H1 (cell line): ENCODE measurements at regions not wholly inside any gene's neighbourhood (a gene's known extent, or its start where the extent isn't known, plus 50 kb on each side); places are given as distances from the start of the nearest gene placed in this dataset.

ENCODE experiments used
- CTCF ChIA-PET: fragments of 300-600 bp; sonication (Branson Sonifier 250); formaldehyde crosslinking; loops from one replicate; lab custom pipeline; 2021; ENCODE audit not compliant: partially characterized antibody; lab: Charles Lee
- POLR2A ChIA-PET: fragments of 300-600 bp; sonication (Branson Sonifier 250); formaldehyde crosslinking; loops from one replicate; lab custom pipeline; 2021; ENCODE audit warnings: inconsistent platforms; ENCODE audit not compliant: partially characterized antibody; lab: Charles Lee
- DNase-seq, 2 experiments: peaks; one replicate each; pipeline versions ENCODE4 v3.0.0 to v3.0.0-alpha.2; 2010 to 2022; ENCODE audit warnings: low spot score in 2 of 2, low read depth in 1 of 2, mixed read lengths in 1 of 2
- FAIRE-seq: peaks from 2 replicates; lab custom pipeline; 2011; peaks lifted over from hg19 to GRCh38; lab: Jason Lieb, UNC
- H2AFZ ChIP-seq: 2 replicates; pipeline ENCODE4 v1.8.1; 2012; ENCODE audit warnings: low read length, inconsistent platforms
- H2AK5ac ChIP-seq: 2 replicates; pipeline ENCODE4 v1.6.1; 2013; ENCODE audit warnings: low read depth, low read length
- H2BK120ac ChIP-seq: replicated peaks from 2 replicates; pipeline ENCODE3; 2013; ENCODE audit warnings: low read depth, low read length, inconsistent platforms
- H2BK12ac ChIP-seq: 2 replicates; pipeline ENCODE4 v1.6.1; 2013; ENCODE audit warnings: low read depth, low read length
- H2BK15ac ChIP-seq: 2 replicates; pipeline ENCODE4 v1.6.1; 2013; ENCODE audit warnings: low read length
- H2BK20ac ChIP-seq: 2 replicates; pipeline ENCODE4 v1.6.1; 2013; ENCODE audit warnings: low read length
- H2BK5ac ChIP-seq: 2 replicates; pipeline ENCODE4 v1.6.1; 2013; ENCODE audit warnings: low read depth, low read length
- H3K14ac ChIP-seq: 2 replicates; pipeline ENCODE4 v1.6.1; 2013; ENCODE audit warnings: inconsistent platforms; ENCODE audit not compliant: insufficient read length
- H3K18ac ChIP-seq: 2 replicates; pipeline ENCODE4 v1.6.1; 2013; ENCODE audit warnings: low read length; ENCODE audit errors: extremely low read depth
- H3K23ac ChIP-seq: 2 replicates; pipeline ENCODE4 v1.6.1; 2013; ENCODE audit warnings: inconsistent platforms; ENCODE audit not compliant: insufficient read length
- H3K23me2 ChIP-seq: 2 replicates; pipeline ENCODE4 v1.6.1; 2013; ENCODE audit warnings: low read depth, low read length
- H3K27ac ChIP-seq: 2 replicates; pipeline ENCODE4 v1.6.1; 2011; ENCODE audit warnings: low read depth, low read length, inconsistent platforms
- H3K27me3 ChIP-seq, 4 experiments: replicated peaks in 1 of 4; 1 replicate in 1 of 4; 2 replicates in 3 of 4; pipeline versions ENCODE4 v1.6.1 to v1.8.1; 2011 to 2013; ENCODE audit warnings: low read length in 3 of 4, mild to moderate bottlenecking in 3 of 4, inconsistent platforms in 2 of 4, mixed read lengths in 2 of 4, moderate library complexity in 1 of 4; ENCODE audit not compliant: control insufficient read depth in 3 of 4, insufficient read depth in 3 of 4; ENCODE audit errors: extremely low read depth in 1 of 4
- H3K36me3 ChIP-seq, 4 experiments: 2 replicates each; pipeline versions ENCODE4 v1.6.1 to v1.8.1; 2011 to 2013; ENCODE audit warnings: mild to moderate bottlenecking in 4 of 4, low read length in 3 of 4, moderate library complexity in 2 of 4, control low read depth in 1 of 4, inconsistent platforms in 1 of 4; ENCODE audit not compliant: insufficient read depth in 4 of 4, control insufficient read depth in 2 of 4
- H3K4ac ChIP-seq: replicated peaks from 2 replicates; pipeline ENCODE3; 2013; ENCODE audit warnings: low read length, low read depth, mixed read lengths, inconsistent platforms; ENCODE audit not compliant: insufficient read length
- H3K4me1 ChIP-seq, 4 experiments: replicated peaks in 1 of 4; 1 replicate in 1 of 4; 2 replicates in 3 of 4; pipeline versions ENCODE4 v1.6.1 to v1.8.1; 2011 to 2013; ENCODE audit warnings: low read length in 3 of 4, inconsistent platforms in 2 of 4, mixed read lengths in 1 of 4; ENCODE audit not compliant: insufficient read depth in 4 of 4, control insufficient read depth in 3 of 4
- H3K4me2 ChIP-seq, 2 experiments: 2 replicates each; pipeline versions ENCODE4 v1.6.1 to v1.8.1; 2011 to 2013; ENCODE audit warnings: low read depth in 2 of 2, low read length in 2 of 2, control low read depth in 1 of 2, inconsistent platforms in 1 of 2, mild to moderate bottlenecking in 1 of 2; ENCODE audit not compliant: insufficient read depth in 1 of 2
- H3K4me3 ChIP-seq, 4 experiments: fragments of 200-600, 300-600 bp in 1 of 4; sonication (generic), shearing (Covaris generic), sonication (Bioruptor Twin) in 1 of 4; 2 replicates each; pipeline versions ENCODE4 v1.5.1 to v1.8.1; 2011 to 2016; ENCODE audit warnings: low read length in 4 of 4, low read depth in 3 of 4, control low read depth in 2 of 4, inconsistent platforms in 2 of 4, mild to moderate bottlenecking in 2 of 4, mixed read lengths in 1 of 4, moderate library complexity in 1 of 4; ENCODE audit not compliant: insufficient read depth in 2 of 4; ENCODE audit errors: extremely low read depth in 1 of 4
- H3K56ac ChIP-seq: replicated peaks from 2 replicates; pipeline ENCODE3; 2013; ENCODE audit warnings: low read depth, mild to moderate bottlenecking, mixed read lengths, low read length, inconsistent platforms; ENCODE audit not compliant: insufficient read length
- H3K79me1 ChIP-seq: 2 replicates; pipeline ENCODE4 v1.6.1; 2013; ENCODE audit warnings: low read depth, low read length, control low read depth
- H3K79me2 ChIP-seq, 2 experiments: 2 replicates each; pipeline versions ENCODE4 v1.6.1 to v1.8.1; 2012 to 2013; ENCODE audit warnings: low read length in 2 of 2, mild to moderate bottlenecking in 2 of 2, inconsistent platforms in 1 of 2; ENCODE audit not compliant: insufficient read depth in 2 of 2, control insufficient read depth in 1 of 2
- H3K9ac ChIP-seq, 4 experiments: replicated peaks in 1 of 4; 1 replicate in 1 of 4; 2 replicates in 3 of 4; pipeline versions ENCODE4 v1.6.1 to v1.8.1; 2011 to 2013; ENCODE audit warnings: low read depth in 3 of 4, low read length in 3 of 4, control low read depth in 2 of 4, mild to moderate bottlenecking in 2 of 4, moderate library complexity in 2 of 4, inconsistent platforms in 1 of 4; ENCODE audit errors: extremely low read depth in 1 of 4
- H3K9me3 ChIP-seq, 2 experiments: 2 replicates each; pipeline versions ENCODE4 v1.6.1 to v1.8.1; 2012 to 2013; ENCODE audit warnings: mild to moderate bottlenecking in 2 of 2, moderate library complexity in 2 of 2, control low read depth in 1 of 2, inconsistent platforms in 1 of 2, low read depth in 1 of 2, low read length in 1 of 2, mixed read lengths in 1 of 2; ENCODE audit not compliant: insufficient read depth in 2 of 2
- H4K20me1 ChIP-seq, 2 experiments: replicated peaks in 1 of 2; 2 replicates each; pipeline versions ENCODE3 to v1.8.1; 2011 to 2013; ENCODE audit warnings: inconsistent platforms in 2 of 2, low read length in 2 of 2, mild to moderate bottlenecking in 1 of 2; ENCODE audit not compliant: insufficient read depth in 2 of 2, control insufficient read depth in 1 of 2
- H4K5ac ChIP-seq: 2 replicates; pipeline ENCODE4 v1.6.1; 2013; ENCODE audit warnings: low read length, low read depth, mixed read lengths, inconsistent platforms; ENCODE audit not compliant: insufficient read length
- H4K8ac ChIP-seq: 2 replicates; pipeline ENCODE4 v1.8.0; 2013; ENCODE audit warnings: mild to moderate bottlenecking, moderate library complexity, low read length, inconsistent platforms; ENCODE audit not compliant: insufficient read depth; ENCODE audit errors: extremely low read depth
- H4K91ac ChIP-seq: replicated peaks from 2 replicates; pipeline ENCODE3; 2013; ENCODE audit warnings: low read length, mixed read lengths, inconsistent platforms; ENCODE audit not compliant: insufficient read length
- BCL11A ChIP-seq, 2 experiments: IDR thresholded peaks; one replicate each; pipeline ENCODE4 v1.6.1; 2011; ENCODE audit warnings: low read depth in 2 of 2, low read length in 2 of 2, mild to moderate bottlenecking in 2 of 2
- BRCA1 ChIP-seq: IDR thresholded peaks from 2 replicates; pipeline ENCODE4 v1.6.1; 2012; ENCODE audit warnings: low read depth, low read length, improper control_type of control experiment
- CTBP2 ChIP-seq: IDR thresholded peaks from 2 replicates; pipeline ENCODE4 v1.7.0; 2011; ENCODE audit warnings: borderline replicate concordance, mild to moderate bottlenecking, moderate library complexity, mixed read lengths, low read length; ENCODE audit not compliant: insufficient read depth, insufficient read length
- EGR1 ChIP-seq: IDR thresholded peaks from 2 replicates; pipeline ENCODE4 v1.6.1; 2011; ENCODE audit warnings: low read depth, low read length, borderline replicate concordance
- EP300 ChIP-seq, 2 experiments: IDR thresholded peaks; 1 replicate in 1 of 2; 2 replicates in 1 of 2; pipeline ENCODE4 v1.6.1; 2011 to 2012; ENCODE audit warnings: low read depth in 2 of 2, low read length in 2 of 2, mild to moderate bottlenecking in 2 of 2, borderline replicate concordance in 1 of 2, inconsistent platforms in 1 of 2, moderate library complexity in 1 of 2
- GABPA ChIP-seq: IDR thresholded peaks from 2 replicates; pipeline ENCODE4 v1.6.1; 2011; ENCODE audit warnings: mild to moderate bottlenecking, low read length, moderate library complexity, borderline replicate concordance; ENCODE audit not compliant: insufficient read depth
- KDM1A ChIP-seq: fragments of 200-600, 300-600 bp; sonication (generic); IDR thresholded peaks from 2 replicates; pipeline ENCODE4 v1.7.1; 2016; ENCODE audit warnings: mild to moderate bottlenecking, low read length, borderline replicate concordance
- POLR2A ChIP-seq, 2 experiments: IDR thresholded peaks; 1 replicate in 1 of 2; 2 replicates in 1 of 2; pipeline ENCODE4 v1.6.1; 2011; ENCODE audit warnings: low read depth in 2 of 2, low read length in 2 of 2, mild to moderate bottlenecking in 2 of 2; ENCODE audit errors: control extremely low read depth in 1 of 2
- POU5F1 ChIP-seq: IDR thresholded peaks from 2 replicates; pipeline ENCODE4 v1.6.1; 2011; ENCODE audit warnings: low read depth, mild to moderate bottlenecking, low read length, moderate library complexity
- RXRA ChIP-seq: IDR thresholded peaks from 2 replicates; pipeline ENCODE4 v1.6.1; 2011; ENCODE audit warnings: low read depth, mild to moderate bottlenecking, low read length, moderate library complexity; ENCODE audit not compliant: insufficient read depth
- WGBS, 2 experiments: shearing (Covaris generic) in 1 of 2; methylation state at CpG; one replicate each; pipeline versions ENCODE4 v1.1.6 to v1.1.7; 2013 to 2015; ENCODE audit warnings: low lambda C conversion rate in 2 of 2, mixed read lengths in 2 of 2, inconsistent platforms in 1 of 2, low coverage in 1 of 2, missing lambda C conversion rate in 1 of 2; ENCODE audit not compliant: insufficient replicate concordance in 2 of 2, insufficient coverage in 1 of 2, insufficient read length in 1 of 2; ENCODE audit errors: extremely low coverage in 1 of 2, missing lambda C conversion rate in 1 of 2; 5-methylcytosine and 5-hydroxymethylcytosine counted together

DNA sequence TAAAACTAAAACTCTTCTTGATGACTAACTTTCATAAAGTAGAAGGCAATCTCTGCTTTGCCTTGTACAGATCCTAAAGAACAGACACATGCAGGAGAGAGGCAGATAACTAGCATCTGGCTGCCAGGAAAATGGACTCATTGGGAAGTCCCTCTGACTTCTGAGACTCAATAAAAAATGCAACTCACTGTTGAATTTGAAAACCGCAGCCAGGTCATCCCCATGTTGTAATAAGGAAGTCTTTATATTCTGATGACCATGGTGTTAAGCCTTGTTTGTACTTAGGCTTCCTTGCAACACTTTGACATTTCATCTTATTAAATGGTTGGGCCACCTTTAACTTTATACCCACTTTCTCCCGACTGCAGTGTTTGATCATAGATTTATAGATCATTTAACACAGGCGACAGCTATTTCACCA is 375.1 kb upstream of the KCNH7 start:
- Histone ChIP-seq H4K91ac (no peak overlapping the region), H3K36me3 (no peaks in the 10 kb centered on the region), H4K5ac (no peak overlapping the region), H2AK5ac (no peak overlapping the region), H3K14ac (no peak overlapping the region), H3K27me3 (no peaks in the 10 kb centered on the region), H3K79me1 (no peaks in the 10 kb centered on the region), H2BK20ac (no peak overlapping the region), H3K4ac (no peak overlapping the region), H2BK120ac (no peak overlapping the region), H3K79me2 (no peaks in the 10 kb centered on the region), H3K9me3 (no peaks in the 10 kb centered on the region), H4K8ac (no peak overlapping the region), H3K4me1 (no peaks in the 10 kb centered on the region), H4K20me1 (no peaks in the 10 kb centered on the region), H3K18ac (no peak overlapping the region), H3K23me2 (no peaks in the 10 kb centered on the region), H3K9ac (no peak overlapping the region), H2BK12ac (no peak overlapping the region), H3K4me2 (no peak overlapping the region), H2AFZ (no peak overlapping the region), H3K56ac (no peak overlapping the region), H3K27ac (no peak overlapping the region), H2BK15ac (no peak overlapping the region), H3K4me3 (no peak overlapping the region), H2BK5ac (no peak overlapping the region), H3K23ac (no peak overlapping the region)
- 88% methylated on average over 3 of the region's 3 CpGs; no CpG with 5 or more reads in 1 of the 2 experiments for WGBS, 2 experiments
- no peak for FAIRE-seq
- POLR2A ChIA-PET = no interaction called here
- no peak for DNase-seq
- CTCF ChIA-PET = interaction anchor here (1.4 to 1.8 kb wide), 2 partner anchors 14 to 19 kb away, joined by 3 to 4 read pairs; no protein-coding TSS in a partner anchor
- TF ChIP-seq RXRA (no peak), BCL11A (IDR thresholded peaks at IDR 0.05; ENCODE audit: low read depth in 2 of 2, low read length in 2 of 2) (no peak), CTBP2 (no peak), EGR1 (no peak), EP300 (IDR thresholded peaks at IDR 0.05; ENCODE audit: borderline replicate concordance in 1 of 2, low read depth in 2 of 2, low read length in 2 of 2) (no peak), GABPA (no peak), KDM1A (no peak), POU5F1 (no peak), BRCA1 (no peak), POLR2A (IDR thresholded peaks at IDR 0.05; ENCODE audit: control extremely low read depth in 1 of 2, low read depth in 2 of 2, low read length in 2 of 2) (no peak)
